ENCODE measurements at regions not wholly inside any gene's neighbourhood (a gene's known extent, or its start where the extent isn't known, plus 50 kb on each side); places are given as distances from the start of the nearest gene placed in this dataset.

DNA sequence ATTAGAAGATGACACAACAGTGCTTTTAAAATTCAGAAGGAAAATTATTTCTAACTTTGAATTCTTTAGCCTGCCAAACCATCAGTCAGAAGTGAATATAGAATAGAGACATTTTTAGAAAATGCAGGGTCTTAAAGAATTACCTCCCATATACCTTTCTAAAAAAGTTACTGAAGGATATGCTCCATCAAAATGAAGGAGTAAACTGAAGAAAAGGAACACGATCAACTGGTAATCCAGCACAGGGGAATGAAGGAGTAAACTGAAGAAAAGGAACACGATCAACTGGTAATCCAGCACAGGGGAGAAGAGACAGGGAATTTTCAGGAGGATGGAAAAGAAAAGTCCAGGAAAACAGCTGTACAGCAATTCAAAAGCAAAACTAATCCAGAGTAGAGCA, 75.4 kb upstream of the LDLRAD3 start:
- no peak for DNase-seq

DNA sequence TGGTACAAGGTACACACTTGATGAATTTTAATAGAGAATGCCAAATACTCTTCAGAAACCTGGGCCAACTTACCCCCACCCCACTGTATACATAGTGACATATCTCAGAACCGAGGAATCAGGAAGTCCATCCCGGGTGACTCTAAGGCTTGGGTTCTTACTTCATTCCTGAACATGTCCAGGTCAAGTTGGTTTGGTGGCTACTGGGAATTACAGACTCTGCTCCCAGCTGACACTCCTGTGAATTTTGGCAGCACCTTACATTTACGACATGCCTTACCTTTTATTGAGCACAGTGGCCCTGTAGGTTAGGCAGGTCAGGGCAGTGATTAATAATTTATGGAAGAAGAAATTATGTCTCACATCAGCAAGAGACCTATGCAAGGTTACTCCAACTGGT, 70.1 kb upstream of the LDLRAD3 start:
- no peak for DNase-seq

DNA sequence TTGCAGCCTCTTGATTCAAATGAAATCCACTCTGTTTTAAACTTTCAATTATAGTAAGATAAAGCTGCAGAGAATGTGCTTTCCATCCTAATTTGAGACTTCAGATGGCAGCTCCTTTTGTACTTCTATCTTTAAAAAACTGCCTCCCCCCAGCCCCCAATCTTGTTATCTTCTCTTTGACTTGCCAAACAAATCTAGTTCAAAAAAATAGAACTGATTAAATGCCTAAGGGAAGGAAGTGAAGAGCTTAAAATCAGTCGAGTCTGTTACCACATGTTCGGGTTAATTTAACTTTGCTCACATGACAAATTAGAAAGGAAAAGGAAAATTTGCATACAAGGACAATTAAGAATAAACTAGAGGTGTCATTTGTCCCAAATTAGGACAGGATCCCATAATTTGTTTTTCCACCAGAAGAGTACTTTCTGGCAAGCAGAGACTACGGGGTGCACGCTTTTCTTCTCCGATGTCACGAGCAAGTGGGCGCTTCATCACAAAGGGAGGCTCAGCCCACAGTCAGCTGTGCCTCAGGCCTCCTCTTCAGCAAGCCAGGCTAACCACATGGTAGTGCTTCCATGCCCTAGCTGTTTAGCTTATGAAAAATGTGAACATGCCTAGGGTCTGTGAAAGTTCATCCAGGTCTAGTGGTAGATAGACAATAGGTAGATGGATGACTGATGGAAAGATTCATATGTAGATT, 69.0 kb upstream of the LDLRAD3 start:
- no peak for DNase-seq

DNA sequence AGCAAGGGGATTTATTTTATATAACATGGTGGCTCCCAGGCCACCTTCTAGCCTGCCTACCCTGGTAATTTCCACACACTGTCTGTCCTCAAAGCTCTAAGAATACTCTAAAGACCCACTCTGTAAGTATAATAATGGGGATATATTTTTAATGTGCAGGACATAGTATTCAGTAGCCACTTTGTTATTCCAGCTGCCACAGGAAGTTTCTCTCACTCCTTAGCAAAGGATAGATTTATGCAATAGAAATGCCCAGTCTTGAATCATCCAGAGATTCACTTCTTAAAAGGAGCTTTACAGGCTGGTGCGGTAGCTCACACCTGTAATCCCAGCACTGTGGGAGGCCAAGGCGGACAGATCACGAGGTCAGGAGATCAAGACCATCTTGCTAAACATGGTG, 68.4 kb upstream of the LDLRAD3 start:
- DNase-seq = no peak

DNA sequence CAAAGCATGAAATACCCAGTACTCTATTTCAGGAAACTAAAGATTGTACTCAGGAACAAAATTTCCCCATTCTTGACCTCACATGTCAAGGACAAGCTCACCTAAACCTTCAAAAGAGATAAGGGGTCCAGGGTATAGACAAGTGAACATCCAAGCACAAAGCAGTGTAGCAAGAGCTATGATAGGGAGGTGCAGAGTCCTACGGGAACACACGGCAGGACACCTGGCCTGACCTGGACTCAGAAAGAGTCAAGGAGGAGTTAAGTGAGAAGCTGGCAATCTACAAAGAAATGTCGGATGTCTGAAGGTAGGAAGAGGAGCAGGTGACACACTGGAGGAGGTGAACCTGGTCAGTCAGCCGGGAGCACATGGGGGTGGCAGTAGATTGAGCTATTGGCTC, 67.1 kb upstream of the LDLRAD3 start:
- no peak for DNase-seq

DNA sequence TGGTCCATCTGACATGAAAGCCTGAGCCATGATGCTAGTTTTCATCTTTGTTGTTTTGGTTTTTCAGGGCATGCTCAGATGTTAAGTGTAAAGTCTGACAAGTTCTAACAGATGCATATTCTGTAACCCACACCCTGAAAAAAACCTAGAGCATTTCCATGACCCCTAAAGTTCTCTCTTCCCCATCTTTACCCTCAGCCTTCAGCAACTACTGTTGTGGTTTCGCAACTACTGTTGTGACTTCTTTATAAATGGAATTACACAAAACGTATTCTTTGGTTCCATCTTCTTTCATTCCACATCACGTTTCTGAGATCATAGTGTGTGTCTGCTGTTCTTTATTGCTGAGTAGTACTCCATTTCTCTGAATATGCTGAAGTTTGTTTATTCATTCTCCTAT, 65.1 kb upstream of the LDLRAD3 start:
- no peak for DNase-seq

DNA sequence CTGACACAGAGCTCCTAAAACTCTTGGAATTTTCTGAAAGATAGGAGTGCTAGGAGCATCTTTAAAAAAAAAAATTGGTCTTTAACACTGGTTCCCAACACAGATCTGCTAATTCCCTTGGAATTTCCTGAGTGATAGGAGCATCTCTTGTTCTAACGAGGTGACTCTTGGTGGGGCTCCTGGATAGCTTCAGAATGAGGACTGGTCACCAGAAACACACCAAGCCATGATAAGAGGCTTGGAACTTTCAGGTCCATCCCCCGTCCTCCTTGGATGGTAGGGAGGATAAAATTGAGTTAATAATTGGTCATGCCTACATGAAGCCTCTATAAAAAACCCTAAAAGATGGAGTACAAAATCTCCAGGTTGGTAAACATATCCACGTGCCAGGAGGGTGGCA, 64.5 kb upstream of the LDLRAD3 start:
- no peak for DNase-seq

DNA sequence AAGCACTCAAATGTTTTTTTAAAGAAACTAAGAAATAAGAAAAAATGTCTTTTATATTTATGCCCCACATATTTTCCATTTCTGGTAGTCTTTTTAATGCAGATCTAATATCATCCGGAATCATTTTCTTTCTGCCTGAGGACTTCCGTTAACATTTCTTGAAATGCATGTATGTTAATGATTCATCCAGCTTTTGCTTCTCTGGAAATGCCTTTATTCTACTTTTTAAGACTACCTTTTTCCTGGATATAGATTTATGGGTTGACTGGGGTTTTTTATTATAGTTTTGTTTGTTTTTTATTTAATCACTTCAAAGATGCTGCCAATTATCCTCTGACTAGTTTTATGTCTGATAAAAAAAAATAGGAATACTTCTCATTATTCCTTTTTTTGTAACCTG, 57.1 kb upstream of the LDLRAD3 start:
- no peak for DNase-seq

DNA sequence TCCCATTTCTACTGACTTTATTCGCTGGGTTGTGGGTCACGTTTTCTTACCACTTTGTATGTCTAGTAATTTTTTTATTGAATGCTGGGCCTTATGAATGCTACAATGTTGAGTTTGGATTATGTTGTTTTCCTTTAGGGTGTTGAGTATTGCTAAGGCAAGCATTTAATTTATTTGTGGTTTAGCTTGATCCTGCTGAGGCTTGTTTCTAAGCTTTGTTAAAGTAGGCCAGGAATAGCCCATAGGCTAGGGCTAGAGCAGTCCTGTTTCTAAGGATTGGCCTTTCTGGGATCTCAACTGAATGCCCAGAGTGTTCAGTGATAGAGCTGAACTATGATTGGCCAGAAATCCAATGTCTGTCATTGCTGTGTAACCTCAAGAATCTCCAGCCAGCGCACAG, 56.1 kb upstream of the LDLRAD3 start:
- DNase-seq = no peak

DNA sequence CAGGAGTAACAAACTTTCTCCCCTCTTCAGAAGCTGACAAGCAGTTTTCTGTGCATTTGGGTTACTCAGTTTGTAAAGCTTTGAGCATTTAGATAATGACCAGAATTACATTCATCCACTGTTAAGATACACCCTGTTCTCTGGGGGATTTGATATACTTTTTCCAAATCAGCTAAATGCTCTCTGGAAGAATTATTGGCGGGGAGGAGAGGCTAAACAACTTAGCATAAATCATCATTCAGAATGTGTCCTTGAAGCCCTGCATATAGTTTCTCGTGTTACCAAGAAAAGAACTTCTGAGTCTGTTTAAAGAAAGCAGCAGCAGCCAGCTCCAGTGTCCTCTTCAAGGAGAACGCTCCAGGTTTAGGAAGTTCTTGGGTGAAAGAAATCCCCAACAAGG, 54.9 kb upstream of the LDLRAD3 start:
- no peak for DNase-seq

DNA sequence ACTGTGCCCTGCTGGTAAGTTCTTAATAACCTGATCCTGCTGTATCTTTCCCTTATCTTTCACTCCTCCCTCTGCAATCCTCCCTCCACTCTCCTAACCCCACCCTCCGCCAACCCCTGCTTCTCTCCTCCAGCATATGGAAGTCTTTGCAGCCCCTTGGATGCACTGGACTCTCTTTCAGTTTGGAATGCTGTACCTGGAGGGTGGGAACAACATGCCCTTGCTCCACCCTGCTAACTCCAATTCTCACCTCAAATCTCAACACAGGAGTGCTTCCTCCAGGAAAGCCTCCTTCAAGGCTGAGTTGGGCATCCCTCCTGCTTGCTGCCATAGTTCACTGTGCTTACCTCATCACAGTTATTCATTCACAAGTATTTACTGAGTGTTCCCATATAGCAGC, 52.8 kb upstream of the LDLRAD3 start:
- DNase-seq = no peak

DNA sequence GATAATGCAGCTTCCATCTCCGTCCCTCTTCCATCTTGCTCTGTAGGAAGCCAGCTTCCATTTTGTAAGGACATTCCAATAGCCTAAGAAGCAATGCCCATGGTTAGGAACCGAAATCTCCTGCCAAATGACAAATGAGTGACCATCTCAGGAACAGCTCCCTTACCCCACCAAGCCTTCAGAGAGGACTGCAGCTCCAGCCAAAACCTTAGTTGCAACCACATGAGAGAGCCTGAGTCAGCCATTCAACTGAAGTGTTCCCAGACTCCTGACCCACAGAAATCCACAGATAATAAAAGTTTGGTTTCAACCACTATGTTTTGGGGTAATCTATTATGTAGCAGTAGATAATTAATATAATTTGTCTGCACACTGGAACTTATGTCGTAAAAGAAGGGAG, 51.7 kb upstream of the LDLRAD3 start:
- no peak for DNase-seq

DNA sequence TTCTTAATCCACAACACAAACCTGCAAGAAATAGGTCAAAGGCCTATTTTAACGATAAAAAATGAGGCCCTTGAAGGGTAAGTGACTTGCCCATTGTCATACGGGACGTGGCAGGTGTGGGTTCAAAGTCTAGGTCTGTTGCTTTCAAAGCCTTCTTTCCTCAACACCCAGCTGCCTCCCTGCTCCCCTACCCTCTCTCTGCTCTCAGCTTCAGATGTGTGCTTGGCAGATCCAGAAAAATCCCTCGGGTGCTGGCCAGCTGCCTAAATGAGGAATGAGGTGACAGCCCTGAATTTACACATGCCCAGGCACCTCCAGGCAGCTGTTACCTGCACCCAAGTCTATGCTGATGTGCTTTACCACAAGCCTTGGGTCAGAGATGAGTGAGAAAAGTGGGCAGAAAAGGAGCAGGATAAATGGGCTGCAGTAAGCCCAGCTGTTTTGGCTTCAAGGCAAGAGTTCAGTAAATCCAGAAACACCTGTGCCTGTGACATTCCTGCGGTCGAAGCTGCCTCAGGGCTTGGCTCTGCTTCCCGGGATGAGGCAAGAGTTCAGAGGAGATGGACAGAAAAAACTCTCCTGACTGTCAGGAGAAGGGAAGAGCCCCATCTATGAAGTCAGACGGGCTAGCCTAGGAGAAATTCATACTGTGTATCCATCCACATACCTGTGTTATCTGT, 49.9 kb upstream of the LDLRAD3 start:
- DNase-seq = peak; percentile 90

Data from NCI-H226 (cell line).